GM18870 (cell line): ENCODE measurements at regions not wholly inside any gene's neighbourhood (a gene's known extent, or its start where the extent isn't known, plus 50 kb on each side); places are given as distances from the start of the nearest gene placed in this dataset.

Source experiments
- ATAC-seq: cut with Tn5 transposase; IDR thresholded peaks from one replicate; pipeline ENCODE4 v1.9.1; 2021; ENCODE audit warnings: moderate library complexity; ENCODE audit not compliant: unreplicated experiment

DNA sequence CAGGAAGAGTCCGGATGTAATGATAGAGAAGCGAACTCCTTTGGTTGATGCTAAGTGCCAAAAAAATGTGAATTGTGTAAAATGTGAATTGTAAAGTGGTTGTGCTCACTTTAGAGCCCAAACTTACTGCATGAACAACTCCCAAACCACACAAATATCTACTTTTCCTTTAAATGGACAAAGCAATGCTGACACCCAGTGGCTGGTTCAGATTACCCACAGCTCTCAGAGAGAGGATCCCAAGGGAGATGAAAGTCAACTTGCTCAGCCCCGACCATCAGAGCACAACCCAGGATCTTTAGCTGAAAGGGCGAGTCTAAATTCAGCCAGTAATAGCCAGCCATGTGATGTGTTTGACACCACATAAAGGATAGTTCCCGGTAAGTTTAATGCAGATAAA is 133.7 kb downstream of the NMUR2 start:
- no peak for ATAC-seq

DNA sequence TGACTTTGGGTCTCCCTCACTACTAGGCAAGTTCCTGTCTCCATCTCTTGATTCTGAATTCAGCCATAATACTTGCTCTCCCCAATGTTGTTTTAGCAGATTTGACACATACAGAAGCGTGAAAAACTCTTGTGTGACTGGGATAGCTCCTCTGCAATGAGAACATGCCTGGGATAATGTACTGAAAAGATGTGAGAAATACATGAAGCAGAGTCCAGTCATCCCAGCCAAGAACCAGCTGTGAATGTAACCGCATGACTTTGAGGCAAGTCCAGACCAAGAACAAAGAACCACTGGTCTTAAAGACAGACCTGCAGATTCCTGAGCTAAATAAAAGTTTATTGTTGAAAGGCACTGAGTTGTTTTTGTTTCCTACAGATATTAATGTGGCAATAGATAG is 135.0 kb downstream of the NMUR2 start:
- no peak for ATAC-seq

DNA sequence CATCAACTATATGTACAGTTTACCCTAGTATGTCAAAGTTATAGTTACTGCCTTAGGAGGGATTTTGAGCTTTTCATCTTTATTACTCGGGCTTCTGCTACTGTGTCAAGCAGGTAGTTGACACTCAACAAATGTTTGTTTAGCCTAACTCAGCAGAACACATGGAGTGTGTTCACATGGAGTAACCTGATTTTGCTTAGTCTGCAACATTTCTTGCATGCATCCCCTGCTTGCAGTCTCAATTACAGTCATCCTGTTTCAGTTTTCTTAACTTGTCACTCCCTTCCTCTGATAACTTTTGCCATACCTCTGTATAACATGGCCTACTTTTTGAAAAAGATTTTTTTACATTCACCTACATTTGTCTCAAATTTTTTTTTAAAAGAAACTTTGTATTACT is 135.5 kb downstream of the NMUR2 start:
- no peak for ATAC-seq

DNA sequence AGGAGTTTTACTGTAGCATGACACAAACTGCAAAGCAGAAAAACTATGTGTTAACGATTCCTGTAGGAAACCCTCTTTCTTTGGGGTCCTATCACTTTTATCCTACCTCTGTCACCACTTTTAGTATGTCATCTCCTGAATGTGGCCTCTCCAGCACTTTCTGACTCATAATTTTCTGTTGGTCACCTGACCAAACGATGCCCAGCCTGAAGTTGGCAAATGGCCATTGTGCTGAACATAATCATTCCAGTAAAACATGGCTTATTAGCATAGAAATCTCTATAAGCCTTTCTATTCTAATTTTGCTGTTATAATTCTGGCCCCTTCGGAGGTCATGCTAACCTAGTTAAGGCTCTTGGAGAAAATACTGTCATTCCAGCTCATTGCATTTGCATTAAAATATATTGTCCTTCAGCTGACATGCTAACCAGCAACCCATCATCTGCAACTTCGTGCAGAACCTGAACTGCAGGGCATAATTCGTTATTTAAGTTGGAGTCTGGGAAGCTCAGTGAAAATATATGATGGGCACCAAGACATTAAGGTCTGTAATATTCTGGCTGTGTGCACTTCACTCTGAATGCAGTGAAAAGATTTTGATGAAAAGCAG is 140.3 kb downstream of the NMUR2 start:
- ATAC-seq = no peak

DNA sequence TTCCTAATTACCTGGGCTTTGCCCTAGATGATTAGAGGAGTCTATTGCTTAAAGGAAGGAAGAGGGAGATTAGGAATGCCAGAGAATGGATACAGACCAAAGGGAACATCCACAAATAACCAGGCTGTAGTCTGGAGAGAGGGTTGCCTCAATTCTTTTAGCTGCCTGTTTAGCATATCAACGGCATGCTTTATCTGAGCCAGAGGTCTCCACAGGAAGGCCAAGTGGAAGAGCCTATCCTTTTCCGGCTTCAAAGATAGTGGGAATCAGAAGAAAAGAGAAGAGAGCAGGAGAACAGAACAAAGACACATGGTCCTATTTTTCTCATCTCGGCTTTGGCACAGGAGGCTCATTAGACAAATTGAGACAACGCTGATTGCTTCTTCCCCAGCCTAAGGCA is 142.4 kb downstream of the NMUR2 start:
- ATAC-seq = no peak

DNA sequence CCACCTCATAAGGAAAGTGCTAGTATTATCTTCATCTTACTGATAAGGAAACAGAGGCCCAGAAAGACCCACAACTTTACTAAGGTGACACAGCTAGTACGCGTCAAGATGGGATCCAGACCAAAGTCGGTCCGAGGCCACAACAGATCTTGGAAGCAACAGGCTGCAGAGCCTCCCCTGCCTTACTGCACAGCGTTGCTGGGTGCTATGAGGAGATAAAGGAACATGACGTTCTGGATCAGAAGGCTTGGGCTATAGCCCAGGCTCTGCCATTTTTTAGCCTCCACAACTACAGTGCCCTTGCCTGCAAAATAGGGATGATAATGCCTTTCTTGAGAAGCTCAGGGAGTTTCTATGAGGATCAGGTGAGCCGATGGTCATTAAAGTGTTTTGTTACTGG is 144.1 kb downstream of the NMUR2 start:
- no peak for ATAC-seq

DNA sequence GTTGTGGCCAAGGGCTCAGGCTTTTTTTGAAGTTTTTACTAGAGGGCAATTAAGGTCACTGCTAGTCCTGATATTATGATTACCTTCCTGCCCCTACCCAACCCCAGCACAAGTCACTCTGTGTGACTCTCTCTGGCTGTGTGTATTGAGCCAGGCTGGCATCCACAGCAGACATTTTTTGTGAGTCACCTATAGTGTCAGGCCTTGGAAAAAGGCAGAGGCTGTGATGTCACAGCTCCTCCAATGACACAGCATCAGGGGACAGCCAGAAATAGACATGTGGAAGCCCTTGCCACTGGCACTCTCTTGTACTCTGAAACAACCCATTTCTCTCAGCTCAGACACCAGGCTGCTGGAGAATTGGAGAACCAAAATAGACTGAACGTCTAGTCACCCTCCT is 145.4 kb downstream of the NMUR2 start:
- no peak for ATAC-seq

DNA sequence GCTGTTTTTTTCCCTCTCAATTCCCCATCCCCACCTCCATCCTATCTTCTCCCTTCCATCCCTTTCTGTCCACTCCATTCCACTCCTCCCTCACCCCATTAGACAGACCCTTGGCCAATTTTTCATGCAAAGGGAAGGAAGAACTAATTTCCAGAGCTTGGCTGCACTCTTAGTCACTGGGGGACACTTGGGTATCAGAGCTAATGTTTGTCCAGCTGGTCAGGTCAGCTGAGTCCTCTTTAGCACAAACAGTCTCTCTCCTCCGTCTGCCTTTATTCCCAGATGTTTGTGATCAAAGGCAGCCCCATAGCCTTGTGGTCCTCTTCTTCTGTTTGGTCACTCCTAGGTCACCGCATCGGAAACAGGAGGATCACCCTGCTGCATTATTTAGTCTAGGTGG is 148.5 kb downstream of the NMUR2 start:
- no peak for ATAC-seq

DNA sequence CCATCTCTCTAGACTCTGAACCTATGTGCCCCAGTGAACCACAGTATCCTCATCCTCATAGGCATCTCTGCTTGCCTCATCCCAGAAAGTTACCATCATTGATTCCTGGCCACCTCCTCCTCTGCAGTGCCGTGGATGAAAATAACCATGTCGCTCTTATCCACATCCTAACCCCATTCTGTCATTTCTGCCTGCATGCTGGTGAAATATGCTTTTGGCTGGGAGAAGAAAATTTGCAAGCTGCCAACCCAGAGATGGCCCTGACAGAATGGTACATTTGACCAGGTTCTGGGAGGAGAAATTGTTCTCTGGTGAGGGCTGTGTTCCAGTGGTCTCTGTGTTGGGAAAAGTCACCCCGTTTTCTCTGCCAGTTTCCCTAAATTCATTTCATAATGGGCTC is 149.7 kb downstream of the NMUR2 start:
- ATAC-seq = no peak

DNA sequence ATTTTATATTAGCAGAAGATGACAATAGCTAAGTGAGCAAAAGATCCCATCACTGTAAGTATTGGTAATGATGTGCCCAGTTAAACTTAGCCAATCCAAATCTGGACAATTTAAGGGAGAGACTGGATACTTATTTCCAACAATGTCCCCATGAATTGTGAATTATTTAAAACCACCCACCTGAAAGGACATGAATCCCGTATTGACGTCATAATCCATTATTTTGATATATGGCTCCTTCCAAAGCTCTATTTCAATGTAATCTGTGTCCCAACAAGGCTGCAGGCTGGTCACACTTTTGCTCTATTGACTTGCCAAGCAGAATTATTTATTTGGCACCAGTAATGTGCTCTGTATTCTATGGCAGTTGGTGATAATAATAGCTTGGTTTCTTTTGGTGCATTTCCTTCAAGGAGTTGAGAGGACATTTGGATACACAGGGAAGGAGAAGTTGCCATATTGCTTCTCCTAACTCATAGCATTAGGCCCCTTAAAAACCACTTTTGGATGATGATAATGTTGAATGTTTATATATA is 157.2 kb downstream of the NMUR2 start:
- no peak for ATAC-seq

DNA sequence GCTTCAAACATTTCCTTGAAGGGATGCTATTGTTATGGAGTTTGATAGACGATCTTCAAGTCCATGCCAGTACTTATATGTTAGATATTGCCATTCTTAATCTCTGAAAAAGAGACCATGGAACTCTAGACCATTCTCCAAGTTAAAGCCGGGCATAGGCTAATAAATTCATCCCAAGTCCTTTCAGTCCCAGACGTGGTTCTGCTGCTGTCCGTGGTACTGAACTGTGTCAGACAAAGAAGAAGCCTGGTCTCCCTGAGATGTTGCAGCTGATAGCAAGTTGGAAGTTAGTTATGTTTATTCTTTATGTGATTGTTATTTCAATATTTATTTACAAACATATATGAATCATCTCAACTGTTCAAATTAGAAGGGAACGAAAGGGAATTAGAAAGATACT is 158.7 kb downstream of the NMUR2 start:
- no peak for ATAC-seq

DNA sequence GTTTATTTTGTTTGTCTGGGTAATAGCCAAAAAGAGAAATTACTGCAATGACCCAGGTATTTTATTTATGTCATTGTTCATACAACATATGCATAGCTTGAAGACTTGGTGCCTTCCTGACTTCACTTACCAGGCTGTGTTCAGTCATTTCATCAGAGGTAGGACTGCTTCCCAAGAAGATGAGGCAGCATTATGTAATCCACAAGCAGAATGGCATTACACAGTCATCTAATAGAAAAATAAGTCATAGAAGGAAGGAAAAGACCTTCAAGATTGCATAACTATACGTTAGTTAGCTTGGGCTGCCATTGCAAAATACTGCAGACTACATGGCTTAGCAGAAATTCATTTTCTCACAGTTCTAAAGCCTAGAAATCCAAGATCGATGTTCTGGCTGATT is 167.5 kb downstream of the NMUR2 start:
- no peak for ATAC-seq

DNA sequence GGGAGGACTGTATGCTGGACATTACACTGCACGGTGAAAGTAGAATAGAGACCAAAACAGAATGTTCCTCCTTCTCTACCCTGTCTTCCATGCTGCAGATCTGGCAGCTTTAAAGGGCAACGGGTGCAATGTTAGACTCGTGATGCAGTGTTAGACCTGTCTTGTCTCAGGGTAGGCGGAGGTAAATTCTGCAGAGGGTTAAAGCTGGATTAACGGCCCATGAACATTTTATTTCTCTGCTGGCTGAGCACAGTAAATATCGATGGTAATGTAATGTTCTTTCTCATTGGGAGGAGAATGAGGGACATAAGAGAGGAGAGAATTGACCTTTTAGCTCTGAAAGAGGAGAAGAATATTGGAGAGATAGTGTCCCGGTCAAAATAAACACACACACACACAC is 178.9 kb downstream of the NMUR2 start:
- ATAC-seq = no peak

DNA sequence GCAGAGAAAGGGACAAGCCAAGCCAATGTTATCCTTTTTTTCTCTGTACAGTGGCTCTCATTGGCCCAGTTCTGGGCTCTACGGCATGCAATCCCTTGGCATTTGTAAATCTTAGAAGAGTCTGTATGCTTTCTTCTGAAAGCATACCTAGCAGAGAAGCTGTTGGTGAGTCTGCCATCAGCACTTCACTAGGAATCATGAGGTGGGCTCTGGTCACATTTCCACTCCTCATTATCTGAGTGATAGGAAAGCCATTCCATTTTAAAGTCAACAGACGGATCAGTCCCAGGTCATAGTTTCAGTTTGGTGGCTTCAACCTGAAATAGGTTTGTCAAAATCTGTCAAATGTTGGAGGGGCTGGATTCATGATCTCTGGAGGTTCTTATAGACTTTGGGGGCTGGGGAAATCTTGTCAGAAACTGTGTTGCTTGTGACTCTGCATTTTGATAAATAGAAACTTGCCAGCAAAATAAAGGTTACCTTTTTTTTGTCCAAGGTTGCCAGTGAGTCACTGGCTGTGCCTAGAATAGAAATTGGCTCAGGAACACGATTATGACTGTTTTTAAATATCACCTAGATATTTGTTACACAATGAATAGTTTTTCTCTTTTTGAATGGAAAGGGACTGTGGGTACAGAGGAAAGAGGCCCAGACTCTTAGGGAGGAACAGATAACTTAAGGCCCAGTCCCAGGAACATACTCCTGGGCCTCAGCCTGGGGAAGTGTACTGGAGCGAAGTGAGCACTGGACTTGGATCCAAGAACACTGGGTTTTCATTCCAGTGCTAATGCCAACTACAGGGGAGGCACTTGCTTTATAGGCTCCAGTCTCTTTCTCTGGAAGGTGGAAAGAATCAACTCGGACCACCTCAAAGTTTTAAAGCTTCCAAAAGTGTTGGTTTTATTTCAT is 183.1 kb downstream of the NMUR2 start:
- no peak for ATAC-seq

DNA sequence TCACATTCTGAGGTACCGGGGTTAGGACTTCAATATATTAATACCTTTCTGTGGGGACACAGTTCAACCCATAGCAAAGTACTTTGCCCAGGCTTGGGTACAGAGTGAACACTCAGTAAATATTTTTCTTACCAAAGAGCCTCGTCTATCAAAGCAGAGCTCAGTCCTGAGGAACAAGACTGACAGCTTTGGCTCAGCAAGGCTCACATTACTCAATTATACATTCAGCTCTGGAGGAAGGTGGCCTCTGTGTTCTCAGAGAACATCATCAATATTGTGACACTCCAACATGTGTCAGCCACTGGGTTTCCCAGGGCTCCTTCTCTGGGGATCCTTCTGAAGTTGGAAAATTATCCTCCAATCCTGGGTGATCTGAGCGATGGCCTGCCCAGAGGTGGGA is 186.4 kb downstream of the NMUR2 start:
- ATAC-seq = no peak

DNA sequence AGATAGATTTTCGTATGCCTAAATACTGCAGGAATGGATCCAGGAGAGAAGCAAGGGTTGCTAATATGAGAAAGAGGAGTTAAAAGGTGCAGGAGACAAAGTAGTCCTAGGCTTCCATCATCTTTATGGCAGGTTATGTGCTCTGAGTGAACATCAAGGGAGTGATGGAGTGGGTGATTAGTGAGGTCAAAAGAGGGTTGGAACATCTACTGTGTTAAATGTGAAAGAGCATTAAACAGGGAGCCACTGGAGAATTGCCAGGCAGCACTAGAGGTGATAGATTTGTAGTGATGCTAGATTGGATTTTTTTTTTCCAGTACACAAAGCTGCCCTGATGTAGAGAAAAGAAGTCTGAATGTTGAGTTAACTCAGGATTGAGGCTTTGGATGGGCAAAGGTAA is 199.3 kb downstream of the NMUR2 start:
- no peak for ATAC-seq

DNA sequence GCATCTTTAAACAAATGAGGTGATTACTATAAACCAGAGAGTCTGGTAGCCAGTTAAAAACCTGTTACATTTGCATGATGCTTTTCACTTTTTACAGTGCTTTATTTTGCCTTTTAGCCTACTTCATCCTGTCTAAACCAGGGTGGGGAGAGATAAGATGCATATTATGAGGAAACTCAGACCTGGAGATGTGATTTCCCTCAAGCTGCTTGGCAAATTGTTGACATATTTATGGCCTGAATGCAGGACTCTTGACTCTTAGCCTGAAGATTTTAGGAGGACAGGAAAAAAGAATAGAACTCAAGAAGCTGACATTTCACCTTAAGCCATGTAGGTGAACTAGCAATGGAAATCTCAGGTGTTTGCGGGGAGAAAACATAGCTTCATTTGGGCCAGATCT is 202.8 kb downstream of the NMUR2 start:
- no peak for ATAC-seq

DNA sequence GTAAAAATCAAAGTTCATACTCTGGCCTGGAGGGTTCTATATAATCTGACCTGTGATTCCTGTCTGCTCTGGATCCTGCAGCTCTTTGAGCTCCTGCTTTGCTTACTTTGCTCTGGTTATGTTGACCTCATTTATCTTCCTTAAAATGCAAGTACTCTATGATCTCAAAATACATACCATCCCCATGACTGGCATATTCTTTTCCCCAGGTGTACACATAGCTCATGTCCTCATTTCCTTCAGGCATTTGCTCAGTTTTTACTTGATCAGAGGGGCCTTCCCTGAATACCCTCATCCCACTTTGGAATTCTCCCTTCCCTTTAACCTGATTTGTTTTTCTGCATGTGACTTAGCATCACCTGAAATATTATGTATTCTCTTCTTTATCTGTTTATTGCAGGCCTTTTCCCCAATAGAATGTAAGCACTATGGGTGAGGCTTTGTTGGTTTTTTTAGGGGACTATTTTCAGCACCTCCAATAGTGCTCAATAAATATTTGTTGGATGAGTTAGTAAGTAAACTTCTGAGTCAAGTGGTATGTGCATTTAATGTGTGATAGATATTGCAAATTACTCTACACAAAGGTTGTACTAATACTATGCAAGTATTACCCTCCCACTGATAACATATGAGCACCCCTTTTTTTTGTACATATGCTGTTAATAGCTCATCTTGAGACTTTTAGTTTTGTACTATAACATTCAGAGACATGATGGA is 211.5 kb downstream of the NMUR2 start:
- no peak for ATAC-seq

DNA sequence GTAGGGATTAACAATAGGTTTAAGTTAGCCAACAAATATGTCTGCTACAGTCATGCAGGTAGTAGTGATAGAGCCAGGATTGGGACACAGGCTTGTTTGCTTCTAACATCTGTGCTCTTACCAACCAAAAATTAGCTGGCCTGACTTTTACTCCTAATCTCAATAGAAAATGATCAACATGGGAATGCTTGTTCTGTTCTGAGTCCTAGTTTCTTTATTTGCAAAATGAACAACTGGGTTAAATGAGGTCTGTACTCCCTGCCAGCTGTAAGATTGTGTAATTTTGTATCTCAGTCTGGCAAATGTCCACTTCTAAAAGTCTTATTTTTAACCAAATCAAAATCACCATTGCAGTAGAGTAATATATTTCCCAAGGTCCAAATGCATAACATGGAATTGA is 216.8 kb downstream of the NMUR2 start:
- no peak for ATAC-seq

DNA sequence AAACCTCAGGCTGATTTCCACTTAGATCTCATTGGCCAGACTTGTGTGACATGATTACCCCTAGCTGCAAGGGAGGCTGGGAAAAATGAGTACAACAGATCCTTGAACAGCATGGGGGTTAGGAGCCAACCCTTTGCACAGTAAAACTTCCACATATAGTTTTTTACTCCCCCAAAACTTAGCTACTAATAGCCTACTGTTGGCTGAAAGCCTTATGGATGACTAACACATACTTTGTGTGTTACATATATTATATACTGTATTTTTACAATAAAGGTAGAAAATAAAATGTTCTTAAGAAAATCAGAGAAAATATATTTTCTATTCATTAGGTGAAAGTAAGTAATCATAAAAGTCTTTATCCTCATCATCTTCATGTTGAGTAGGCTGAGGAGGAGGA is 217.4 kb downstream of the NMUR2 start:
- no peak for ATAC-seq

DNA sequence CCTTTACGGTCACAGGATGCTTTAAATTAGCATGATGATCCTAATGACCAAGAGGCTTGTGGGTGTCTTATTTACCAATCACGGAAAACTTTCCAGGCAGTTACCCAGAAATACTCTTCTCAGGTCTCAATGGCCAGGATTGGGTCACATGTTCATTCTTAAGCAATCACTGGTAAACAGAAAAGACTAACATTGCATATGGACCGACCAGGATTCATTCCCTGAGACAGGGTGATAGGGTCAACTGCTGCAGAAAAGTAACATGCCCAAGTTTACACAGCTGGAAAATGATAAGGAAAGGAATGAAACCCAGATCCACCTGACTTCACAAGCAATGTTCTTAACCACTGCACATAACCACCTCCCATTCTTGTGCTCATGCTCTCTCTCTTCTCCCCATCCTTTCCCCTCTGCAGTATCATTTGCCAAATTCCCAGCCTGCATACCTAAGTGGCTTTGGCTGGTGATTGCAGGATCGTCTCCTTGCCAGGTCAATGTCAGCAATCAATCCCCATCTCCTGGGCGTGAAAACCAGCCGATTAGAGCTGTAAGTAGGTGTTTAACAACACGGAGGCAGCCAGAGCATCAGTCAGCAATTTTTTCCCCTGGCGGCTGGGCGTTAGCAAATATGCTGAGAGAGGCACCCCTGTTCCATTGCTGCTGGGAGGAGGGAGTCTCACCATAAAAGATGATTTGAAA is 219.4 kb downstream of the NMUR2 start:
- no peak for ATAC-seq
